PC-3 (cell line): ENCODE measurements at regions not wholly inside any gene's neighbourhood (a gene's known extent, or its start where the extent isn't known, plus 50 kb on each side); places are given as distances from the start of the nearest gene placed in this dataset.

Source experiments
- CTCF ChIP-seq: fragments of 300-600 bp; sonication (generic); conservative IDR thresholded peaks from 2 replicates; pipeline ENCODE4 v1.5.1; 2017; ENCODE audit warnings: antibody characterized with exemption, low read depth, mild to moderate bottlenecking, low read length
- EZH2 ChIP-seq: fragments of 300-600 bp; sonication (generic); IDR thresholded peaks from one replicate; pipeline ENCODE4 v1.6.1; 2017; ENCODE audit warnings: antibody characterized with exemption, mild to moderate bottlenecking, low read length; ENCODE audit not compliant: unreplicated experiment

- no peak for TF ChIP-seq EZH2
- TF ChIP-seq CTCF, result no peak
Measured at GRCh38 chrX:83422836-83423235, 85.3 kb upstream of the POU3F4 start.
